ENCODE measurements at regions not wholly inside any gene's neighbourhood (a gene's known extent, or its start where the extent isn't known, plus 50 kb on each side); places are given as distances from the start of the nearest gene placed in this dataset.

DNA sequence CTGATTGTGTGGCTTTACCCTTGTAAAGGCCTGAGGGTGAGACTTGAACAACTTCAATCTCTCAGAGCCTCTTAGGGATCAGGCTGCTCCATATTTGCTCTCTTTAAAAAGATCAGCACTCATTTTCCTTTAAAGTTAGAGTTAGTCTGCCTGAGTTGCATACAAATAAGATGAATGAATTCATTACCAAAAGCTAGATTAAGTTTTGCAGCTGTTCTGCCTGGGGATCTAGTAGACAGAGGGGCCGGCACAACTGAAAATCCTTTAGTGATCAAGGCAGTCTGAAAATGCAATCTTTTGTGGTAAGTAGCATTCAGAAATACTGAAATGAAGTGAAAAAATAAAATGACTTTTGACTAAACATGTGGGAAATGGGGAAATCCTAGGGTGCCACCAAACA, 264.0 kb downstream of the MAN2A1 start:
- H3K9me3 ChIP-seq (replicated peaks in 1 of 3) = no peaks in the 10 kb centered on the region
- no peaks in the 10 kb centered on the region for H3K4me1 ChIP-seq (replicated peaks in 1 of 2)
- H3K27ac ChIP-seq = no peak overlapping the region
- H3K4me3 ChIP-seq = no peak overlapping the region
- WGBS, 4 donors = 91 to 100% (median 94%) methylated on average over 1 of the region's 1 CpG
- H3K27me3 ChIP-seq = no peaks in the 10 kb centered on the region
- TF ChIP-seq POLR2A (IDR thresholded peaks at IDR 0.05) = no peak
- TF ChIP-seq, protein P1, sequence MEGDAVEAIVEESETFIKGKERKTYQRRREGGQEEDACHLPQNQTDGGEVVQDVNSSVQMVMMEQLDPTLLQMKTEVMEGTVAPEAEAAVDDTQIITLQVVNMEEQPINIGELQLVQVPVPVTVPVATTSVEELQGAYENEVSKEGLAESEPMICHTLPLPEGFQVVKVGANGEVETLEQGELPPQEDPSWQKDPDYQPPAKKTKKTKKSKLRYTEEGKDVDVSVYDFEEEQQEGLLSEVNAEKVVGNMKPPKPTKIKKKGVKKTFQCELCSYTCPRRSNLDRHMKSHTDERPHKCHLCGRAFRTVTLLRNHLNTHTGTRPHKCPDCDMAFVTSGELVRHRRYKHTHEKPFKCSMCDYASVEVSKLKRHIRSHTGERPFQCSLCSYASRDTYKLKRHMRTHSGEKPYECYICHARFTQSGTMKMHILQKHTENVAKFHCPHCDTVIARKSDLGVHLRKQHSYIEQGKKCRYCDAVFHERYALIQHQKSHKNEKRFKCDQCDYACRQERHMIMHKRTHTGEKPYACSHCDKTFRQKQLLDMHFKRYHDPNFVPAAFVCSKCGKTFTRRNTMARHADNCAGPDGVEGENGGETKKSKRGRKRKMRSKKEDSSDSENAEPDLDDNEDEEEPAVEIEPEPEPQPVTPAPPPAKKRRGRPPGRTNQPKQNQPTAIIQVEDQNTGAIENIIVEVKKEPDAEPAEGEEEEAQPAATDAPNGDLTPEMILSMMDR (IDR thresholded peaks at IDR 0.05) = no peak
- intact Hi-C loops (cut with DNase I) = no loop called here
- H3K36me3 ChIP-seq (replicated peaks in 1 of 2) = no peaks in the 10 kb centered on the region
- no peak for DNase-seq

DNA sequence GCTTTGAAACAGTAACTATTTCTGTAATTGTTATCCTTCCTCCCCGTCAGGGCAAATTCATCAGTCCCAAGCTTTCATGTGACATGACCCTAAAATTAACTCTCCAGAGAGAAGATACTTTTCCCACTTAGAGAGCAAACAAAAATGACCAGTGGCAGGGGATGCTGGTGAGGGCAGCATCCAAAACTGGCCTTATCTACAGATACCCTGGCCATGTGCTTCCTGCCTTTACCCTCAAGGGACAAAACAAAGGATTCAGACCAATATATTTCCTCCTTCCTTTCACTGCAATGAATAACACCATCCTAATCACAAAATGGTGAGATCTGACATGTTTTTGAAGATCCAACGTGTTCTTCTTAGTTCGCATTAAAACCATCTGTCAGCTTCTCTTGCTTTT, 267.2 kb downstream of the MAN2A1 start:
- TF ChIP-seq POLR2A (IDR thresholded peaks at IDR 0.05) = no peak
- TF ChIP-seq, protein P1 (IDR thresholded peaks at IDR 0.05) = no peak
- 50 to 59% (median 58%) methylated on average over 3 of the region's 3 CpGs for WGBS, 4 donors
- H3K4me1 ChIP-seq (replicated peaks in 1 of 2) = no peaks in the 10 kb centered on the region
- H3K4me3 ChIP-seq = no peak overlapping the region
- no peak overlapping the region for H3K27ac ChIP-seq
- no peaks in the 10 kb centered on the region for H3K27me3 ChIP-seq
- H3K9me3 ChIP-seq (replicated peaks in 1 of 3) = no peaks in the 10 kb centered on the region
- intact Hi-C loops (cut with DNase I) = no loop called here
- no peaks in the 10 kb centered on the region for H3K36me3 ChIP-seq (replicated peaks in 1 of 2)
- no peak for DNase-seq

DNA sequence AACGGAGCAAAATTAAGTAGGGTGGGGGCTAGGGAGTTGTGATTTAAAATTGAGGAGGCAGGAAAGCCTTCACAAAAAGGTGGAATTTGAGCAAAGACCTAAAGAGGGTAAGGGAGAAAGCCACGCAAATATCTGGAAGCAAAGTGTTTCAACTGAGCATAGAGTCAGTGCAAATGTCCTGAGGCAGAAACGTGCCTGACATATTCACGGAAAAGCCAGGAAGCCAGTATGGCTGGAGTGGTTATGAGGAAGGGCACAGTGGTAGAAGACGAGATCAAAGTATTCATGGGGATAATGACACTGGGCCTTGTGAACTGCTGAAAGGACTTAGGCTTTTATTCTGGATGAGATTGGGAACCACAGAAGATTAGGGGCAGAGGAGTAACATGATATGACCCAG, 268.4 kb downstream of the MAN2A1 start:
- no peaks in the 10 kb centered on the region for H3K4me1 ChIP-seq (replicated peaks in 1 of 2)
- intact Hi-C loops (cut with DNase I) = no loop called here
- H3K27me3 ChIP-seq = no peaks in the 10 kb centered on the region
- DNase-seq = no peak
- no peak overlapping the region for H3K4me3 ChIP-seq
- no peaks in the 10 kb centered on the region for H3K36me3 ChIP-seq (replicated peaks in 1 of 2)
- no peaks in the 10 kb centered on the region for H3K9me3 ChIP-seq (replicated peaks in 1 of 3)
- TF ChIP-seq, protein P1 (IDR thresholded peaks at IDR 0.05) = no peak
- no peak for TF ChIP-seq POLR2A (IDR thresholded peaks at IDR 0.05)
- no peak overlapping the region for H3K27ac ChIP-seq
- 82 to 88% (median 85%) methylated on average over 5 of the region's 5 CpGs for WGBS, 4 donors

DNA sequence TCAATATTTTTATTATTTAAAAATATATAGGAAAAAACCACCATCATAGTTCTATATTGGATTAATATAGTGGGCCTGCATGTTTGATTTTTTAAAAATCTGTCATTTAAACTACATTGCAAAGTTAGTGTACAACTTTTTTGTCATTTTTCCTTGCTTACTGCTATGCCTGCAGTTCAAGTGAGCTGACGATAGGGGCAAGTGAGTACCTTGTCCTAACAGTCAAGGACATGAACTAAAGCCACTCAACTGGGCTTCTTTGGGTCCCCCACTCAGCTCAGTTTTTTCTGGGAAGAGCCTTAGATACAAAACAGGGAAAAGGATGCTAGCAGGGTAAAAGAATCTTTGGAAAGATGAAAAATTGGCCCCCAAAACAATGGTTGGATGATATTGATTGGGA, 269.9 kb downstream of the MAN2A1 start:
- TF ChIP-seq POLR2A (IDR thresholded peaks at IDR 0.05) = no peak
- TF ChIP-seq, protein P1 (IDR thresholded peaks at IDR 0.05) = peak in 2 of 6 experiments; percentile 7 to 9
- no peaks in the 10 kb centered on the region for H3K36me3 ChIP-seq (replicated peaks in 1 of 2)
- DNase-seq = no peak
- H3K27ac ChIP-seq = no peak overlapping the region
- intact Hi-C loops (cut with DNase I) = no loop called here
- no peaks in the 10 kb centered on the region for H3K27me3 ChIP-seq
- WGBS, 4 donors = 67 to 72% (median 67%) methylated on average over 1 of the region's 1 CpG
- no peaks in the 10 kb centered on the region for H3K9me3 ChIP-seq (replicated peaks in 1 of 3)
- no peak overlapping the region for H3K4me3 ChIP-seq
- H3K4me1 ChIP-seq (replicated peaks in 1 of 2) = no peaks in the 10 kb centered on the region

Data from adrenal gland (tissue), 9 donors.